ENCODE measurements at regions not wholly inside any gene's neighbourhood (a gene's known extent, or its start where the extent isn't known, plus 50 kb on each side); places are given as distances from the start of the nearest gene placed in this dataset.

DNA sequence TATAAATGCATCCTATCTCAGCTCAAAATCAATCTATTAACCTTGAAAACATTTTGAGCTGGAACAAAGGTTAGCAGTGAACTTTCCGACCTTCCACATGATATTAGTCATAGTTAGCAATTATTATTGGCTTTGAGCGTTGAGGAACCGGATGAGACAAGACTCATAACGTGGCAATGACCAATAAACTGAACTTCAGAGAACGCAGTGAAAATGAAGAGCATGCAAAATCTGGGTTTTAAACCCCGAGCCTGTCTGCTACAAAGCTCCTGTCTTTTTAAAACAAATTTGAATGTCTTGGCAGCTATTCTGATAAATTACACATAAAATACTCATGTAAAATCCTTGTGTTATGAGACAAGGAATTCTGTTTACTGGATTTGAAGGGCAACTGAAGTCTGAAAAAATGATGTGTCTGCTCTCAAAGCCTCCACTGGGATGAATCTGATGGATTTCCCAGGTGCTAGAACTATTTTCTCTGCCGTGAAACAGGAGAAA is 74.7 kb upstream of the ITGB1 start:
- no peaks in the 10 kb centered on the region for H3K79me2 ChIP-seq (ENCODE audit: control insufficient read depth in 1 of 2, insufficient read depth in 2 of 2, low read length in 2 of 2)
- H4K8ac ChIP-seq (ENCODE audit: extremely low read depth, insufficient read depth, low read length) = no peak overlapping the region
- ChIA-PET POLR2A (ENCODE audit: partially characterized antibody) (no interaction called here), CTCF (ENCODE audit: partially characterized antibody) (interaction anchor here (1.2 kb wide), 1 partner anchor 34 kb away, joined by 6 read pairs; no protein-coding TSS in a partner anchor)
- FAIRE-seq (no peak), DNase-seq (ENCODE audit: low read depth in 1 of 2, low spot score in 2 of 2) (no peak)
- H3K4me2 ChIP-seq (ENCODE audit: insufficient read depth in 1 of 2, low read depth in 2 of 2, low read length in 2 of 2) = no peak overlapping the region
- no peak overlapping the region for H2BK120ac ChIP-seq (replicated peaks; ENCODE audit: low read depth, low read length)
- no peak overlapping the region for H2BK12ac ChIP-seq (ENCODE audit: low read depth, low read length)
- H3K14ac ChIP-seq (ENCODE audit: insufficient read length) = no peak overlapping the region
- H3K9me3 ChIP-seq (ENCODE audit: insufficient read depth in 2 of 2, low read depth in 1 of 2, low read length in 1 of 2) = no peaks in the 10 kb centered on the region
- no peak overlapping the region for H4K5ac ChIP-seq (ENCODE audit: insufficient read length, low read depth, low read length)
- H3K18ac ChIP-seq (ENCODE audit: extremely low read depth, low read length) = no peak overlapping the region
- no peak overlapping the region for H3K9ac ChIP-seq (replicated peaks in 1 of 4; ENCODE audit: extremely low read depth in 1 of 4, low read depth in 3 of 4, low read length in 3 of 4)
- 92% methylated on average over 7 of the region's 7 CpGs; no CpG with 5 or more reads in 1 of the 2 experiments for WGBS, 2 experiments (ENCODE audit: extremely low coverage in 1 of 2, insufficient coverage in 1 of 2, insufficient read length in 1 of 2, insufficient replicate concordance in 2 of 2, low coverage in 1 of 2, low lambda C conversion rate in 2 of 2, missing lambda C conversion rate in 1 of 2)
- H3K4me1 ChIP-seq (replicated peaks in 1 of 4; ENCODE audit: control insufficient read depth in 3 of 4, insufficient read depth in 4 of 4, low read length in 3 of 4) = no peaks in the 10 kb centered on the region; a peak in 1 of 7 replicates
- no peaks in the 10 kb centered on the region for H4K20me1 ChIP-seq (replicated peaks in 1 of 2; ENCODE audit: control insufficient read depth in 1 of 2, insufficient read depth in 2 of 2, low read length in 2 of 2)
- no peaks in the 10 kb centered on the region for H3K36me3 ChIP-seq (ENCODE audit: control insufficient read depth in 2 of 4, insufficient read depth in 4 of 4, low read length in 3 of 4)
- H3K4me3 ChIP-seq (ENCODE audit: extremely low read depth in 1 of 4, insufficient read depth in 2 of 4, low read depth in 3 of 4, low read length in 4 of 4) = no peak overlapping the region
- TF ChIP-seq JUN (IDR thresholded peaks at IDR 0.05; ENCODE audit: low read depth, low read length) (no peak), CREB1 (IDR thresholded peaks at IDR 0.05) (no peak), RFX5 (IDR thresholded peaks at IDR 0.05; ENCODE audit: borderline replicate concordance, low read depth, low read length) (no peak), FOSL1 (IDR thresholded peaks at IDR 0.05; ENCODE audit: insufficient read depth, low read depth, low read length) (no peak), RXRA (IDR thresholded peaks at IDR 0.05; ENCODE audit: insufficient read depth, low read depth, low read length) (no peak), RNF2 (IDR thresholded peaks at IDR 0.05; ENCODE audit: borderline replicate concordance, low read depth, low read length, missing control alignments, poor library complexity, severe bottlenecking) (no peak)
- TF ChIP-seq, protein P1, sequence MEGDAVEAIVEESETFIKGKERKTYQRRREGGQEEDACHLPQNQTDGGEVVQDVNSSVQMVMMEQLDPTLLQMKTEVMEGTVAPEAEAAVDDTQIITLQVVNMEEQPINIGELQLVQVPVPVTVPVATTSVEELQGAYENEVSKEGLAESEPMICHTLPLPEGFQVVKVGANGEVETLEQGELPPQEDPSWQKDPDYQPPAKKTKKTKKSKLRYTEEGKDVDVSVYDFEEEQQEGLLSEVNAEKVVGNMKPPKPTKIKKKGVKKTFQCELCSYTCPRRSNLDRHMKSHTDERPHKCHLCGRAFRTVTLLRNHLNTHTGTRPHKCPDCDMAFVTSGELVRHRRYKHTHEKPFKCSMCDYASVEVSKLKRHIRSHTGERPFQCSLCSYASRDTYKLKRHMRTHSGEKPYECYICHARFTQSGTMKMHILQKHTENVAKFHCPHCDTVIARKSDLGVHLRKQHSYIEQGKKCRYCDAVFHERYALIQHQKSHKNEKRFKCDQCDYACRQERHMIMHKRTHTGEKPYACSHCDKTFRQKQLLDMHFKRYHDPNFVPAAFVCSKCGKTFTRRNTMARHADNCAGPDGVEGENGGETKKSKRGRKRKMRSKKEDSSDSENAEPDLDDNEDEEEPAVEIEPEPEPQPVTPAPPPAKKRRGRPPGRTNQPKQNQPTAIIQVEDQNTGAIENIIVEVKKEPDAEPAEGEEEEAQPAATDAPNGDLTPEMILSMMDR (IDR thresholded peaks at IDR 0.05; ENCODE audit: control extremely low read depth in 1 of 3, insufficient read depth in 1 of 3, low read depth in 1 of 3, low read length in 3 of 3) = no peak
- H2AK5ac ChIP-seq (ENCODE audit: low read depth, low read length) = no peak overlapping the region
- H4K91ac ChIP-seq (replicated peaks; ENCODE audit: insufficient read length, low read length) = no peak overlapping the region
- H2BK20ac ChIP-seq (ENCODE audit: low read length) = no peak overlapping the region
- H2BK5ac ChIP-seq (ENCODE audit: low read depth, low read length) = no peak overlapping the region
- H3K27me3 ChIP-seq (replicated peaks in 1 of 4; ENCODE audit: control insufficient read depth in 3 of 4, extremely low read depth in 1 of 4, insufficient read depth in 3 of 4, low read length in 3 of 4) = no peaks in the 10 kb centered on the region
- no peak overlapping the region for H3K23ac ChIP-seq (ENCODE audit: insufficient read length)
- H3K79me1 ChIP-seq (ENCODE audit: low read depth, low read length) = no peaks in the 10 kb centered on the region
- no peak overlapping the region for H3K4ac ChIP-seq (replicated peaks; ENCODE audit: insufficient read length, low read depth, low read length)
- no peak overlapping the region for H3K56ac ChIP-seq (replicated peaks; ENCODE audit: insufficient read length, low read depth, low read length)
- no peak overlapping the region for H2BK15ac ChIP-seq (ENCODE audit: low read length)
- H2AFZ ChIP-seq (ENCODE audit: low read length) = no peak overlapping the region
- no peaks in the 10 kb centered on the region for H3K23me2 ChIP-seq (ENCODE audit: low read depth, low read length)
- H3K27ac ChIP-seq (ENCODE audit: low read depth, low read length) = no peak overlapping the region

Data from H1 (cell line).